HEK293 (cell line): ENCODE measurements at regions not wholly inside any gene's neighbourhood (a gene's known extent, or its start where the extent isn't known, plus 50 kb on each side); places are given as distances from the start of the nearest gene placed in this dataset.

Source experiments
- CTCF ChIA-PET: fragments of 350-600 bp; formaldehyde crosslinking; extraction: SDS; loops from one replicate; lab custom pipeline; 2021; ENCODE audit warnings: antibody characterized with exemption; lab: Yijun Ruan, JAX
- POLR2A ChIA-PET: fragments of 300-600 bp; formaldehyde crosslinking; extraction: SDS; loops from one replicate; lab custom pipeline; 2020; ENCODE audit warnings: antibody characterized with exemption, inconsistent platforms; lab: Yijun Ruan, JAX
- H3K27ac ChIP-seq: fragments of 200-500 bp; sonication (Bioruptor generic); 2 replicates; pipeline ENCODE4 v1.5.1; 2014; ENCODE audit warnings: low read depth, low read length, control low read depth, inconsistent platforms; ENCODE audit errors: extremely low read depth
- H3K36me3 ChIP-seq, 2 experiments: fragments of 200-500 bp in 1 of 2; sonication (Bioruptor generic) in 1 of 2; 1 replicate in 1 of 2; 2 replicates in 1 of 2; pipeline ENCODE4 v1.5.1; 2014 to 2017; ENCODE audit warnings: inconsistent platforms in 2 of 2, low read length in 2 of 2; ENCODE audit not compliant: control insufficient read depth in 2 of 2, insufficient read depth in 1 of 2
- H3K4me1 ChIP-seq: fragments of 200-500 bp; sonication (Bioruptor generic); 2 replicates; pipeline ENCODE4 v1.5.1; 2014; ENCODE audit warnings: mild to moderate bottlenecking, low read length, inconsistent platforms; ENCODE audit not compliant: control insufficient read depth, insufficient read depth
- H3K4me3 ChIP-seq: 2 replicates; pipeline ENCODE4 v1.5.1; 2011; ENCODE audit warnings: low read depth, mild to moderate bottlenecking, control low read depth, low read length, moderate library complexity
- H3K9me3 ChIP-seq: fragments of 200-500 bp; sonication (Bioruptor generic); 2 replicates; pipeline ENCODE4 v1.5.1; 2014; ENCODE audit warnings: low read depth, low read length, inconsistent platforms; ENCODE audit not compliant: control insufficient read depth, insufficient read depth
- ATF2 ChIP-seq: fragments of 450-650 bp; formaldehyde crosslinking; IDR thresholded peaks from 2 replicates; pipeline ENCODE4 v1.5.1; 2016; ENCODE audit warnings: missing biosample characterization, missing genetic modification characterization, low read depth
- BCL11A ChIP-seq: fragments of 450-650 bp; formaldehyde crosslinking; IDR thresholded peaks from 2 replicates; pipeline ENCODE4 v1.5.1; 2016; ENCODE audit warnings: low read depth, missing biosample characterization, missing genetic modification characterization
- FEZF1 ChIP-seq: fragments of 450-650 bp; formaldehyde crosslinking; IDR thresholded peaks from 2 replicates; pipeline ENCODE4 v1.5.1; 2016; ENCODE audit warnings: missing biosample characterization, missing genetic modification characterization
- OSR2 ChIP-seq: fragments of 450-650 bp; formaldehyde crosslinking; IDR thresholded peaks from 2 replicates; pipeline ENCODE4 v1.5.1; 2016; ENCODE audit warnings: missing biosample characterization, missing genetic modification characterization
- SETDB1 ChIP-seq: IDR thresholded peaks from one replicate; pipeline ENCODE4 v1.6.1; 2017; ENCODE audit warnings: mild to moderate bottlenecking, low read length, moderate library complexity, mixed read lengths; ENCODE audit not compliant: insufficient read length
- SP7 ChIP-seq: fragments of 450-650 bp; formaldehyde crosslinking; IDR thresholded peaks from 2 replicates; pipeline ENCODE4 v1.5.1; 2016; ENCODE audit warnings: missing biosample characterization, missing genetic modification characterization
- WT1 ChIP-seq: fragments of 450-650 bp; formaldehyde crosslinking; IDR thresholded peaks from 2 replicates; pipeline ENCODE4 v1.5.1; 2016; ENCODE audit warnings: missing biosample characterization, missing genetic modification characterization
- ZBTB1 ChIP-seq: fragments of 450-650 bp; formaldehyde crosslinking; IDR thresholded peaks from 2 replicates; pipeline ENCODE4 v1.5.1; 2016; ENCODE audit warnings: missing biosample characterization, missing genetic modification characterization
- ZBTB6 ChIP-seq: fragments of 450-650 bp; formaldehyde crosslinking; IDR thresholded peaks from 2 replicates; pipeline ENCODE4 v1.5.1; 2017; ENCODE audit warnings: missing biosample characterization, missing genetic modification characterization
- ZNF19 ChIP-seq: fragments of 450-650 bp; formaldehyde crosslinking; IDR thresholded peaks from 2 replicates; pipeline ENCODE4; 2016; ENCODE audit warnings: missing biosample characterization, missing genetic modification characterization, low read depth
- ZNF2 ChIP-seq: fragments of 450-650 bp; formaldehyde crosslinking; IDR thresholded peaks from 2 replicates; pipeline ENCODE4 v1.5.1; 2016; ENCODE audit warnings: missing biosample characterization, missing genetic modification characterization
- ZNF266 ChIP-seq: fragments of 450-650 bp; formaldehyde crosslinking; IDR thresholded peaks from 2 replicates; pipeline ENCODE4 v1.5.1; 2016; ENCODE audit warnings: missing biosample characterization, missing genetic modification characterization, low read depth
- ZNF335 ChIP-seq: fragments of 450-650 bp; formaldehyde crosslinking; conservative IDR thresholded peaks from 2 replicates; pipeline ENCODE4 v1.5.1; 2016; ENCODE audit warnings: missing biosample characterization, missing genetic modification characterization
- ZNF366 ChIP-seq: fragments of 450-650 bp; formaldehyde crosslinking; conservative IDR thresholded peaks from 2 replicates; pipeline ENCODE4 v1.5.1; 2016; ENCODE audit warnings: missing biosample characterization, missing genetic modification characterization
- ZNF501 ChIP-seq: fragments of 450-650 bp; formaldehyde crosslinking; IDR thresholded peaks from 2 replicates; pipeline ENCODE4 v1.5.1; 2016; ENCODE audit warnings: missing biosample characterization, missing genetic modification characterization
- ZNF548 ChIP-seq: fragments of 450-650 bp; formaldehyde crosslinking; IDR thresholded peaks from 2 replicates; pipeline ENCODE4 v1.5.1; 2016; ENCODE audit warnings: missing biosample characterization, missing genetic modification characterization
- ZNF571 ChIP-seq: fragments of 450-650 bp; formaldehyde crosslinking; IDR thresholded peaks from 2 replicates; pipeline ENCODE4 v1.5.0; 2017; ENCODE audit warnings: missing biosample characterization, missing genetic modification characterization
- ZNF629 ChIP-seq: fragments of 450-650 bp; formaldehyde crosslinking; IDR thresholded peaks from 2 replicates; pipeline ENCODE4 v1.5.1; 2017; ENCODE audit warnings: missing biosample characterization, missing genetic modification characterization
- ZNF658 ChIP-seq: fragments of 450-650 bp; formaldehyde crosslinking; IDR thresholded peaks from 2 replicates; pipeline ENCODE4; 2016; ENCODE audit warnings: missing biosample characterization, missing genetic modification characterization
- ZNF768 ChIP-seq: fragments of 450-650 bp; formaldehyde crosslinking; IDR thresholded peaks from 2 replicates; pipeline ENCODE4 v1.5.1; 2018; ENCODE audit warnings: missing biosample characterization, mild to moderate bottlenecking, missing genetic modification characterization
- ZNF777 ChIP-seq: fragments of 450-650 bp; formaldehyde crosslinking; IDR thresholded peaks from 2 replicates; pipeline ENCODE4 v1.5.1; 2017; ENCODE audit warnings: missing biosample characterization, missing genetic modification characterization, borderline replicate concordance
- ZSCAN30 ChIP-seq: fragments of 450-650 bp; IDR thresholded peaks from 2 replicates; pipeline ENCODE4 v1.5.1; 2018; ENCODE audit warnings: missing biosample characterization, mild to moderate bottlenecking, missing genetic modification characterization, moderate library complexity
- TF ChIP-seq, protein P1 (sequence below): fragments of 450-650 bp; formaldehyde crosslinking; IDR thresholded peaks from 2 replicates; pipeline ENCODE4 v1.5.1; 2016; ENCODE audit warnings: missing biosample characterization, missing genetic modification characterization
- TF ChIP-seq, protein P2 (sequence below): fragments of 450-650 bp; formaldehyde crosslinking; IDR thresholded peaks from 2 replicates; pipeline ENCODE4 v1.5.1; 2017; ENCODE audit warnings: missing biosample characterization, missing genetic modification characterization
- TF ChIP-seq, protein P3 (sequence below): fragments of 450-650 bp; formaldehyde crosslinking; IDR thresholded peaks from 2 replicates; pipeline ENCODE4 v1.5.1; 2016; ENCODE audit warnings: missing biosample characterization, missing genetic modification characterization
- TF ChIP-seq, protein P4 (sequence below): fragments of 450-650 bp; formaldehyde crosslinking; IDR thresholded peaks from 2 replicates; pipeline ENCODE4 v1.5.1; 2016; ENCODE audit warnings: missing biosample characterization, missing genetic modification characterization

- H3K9me3 ChIP-seq = no peaks in the 10 kb centered on the region
- no peak overlapping the region for H3K27ac ChIP-seq
- ChIA-PET POLR2A (no interaction called here), CTCF (interaction anchor here (0.7 to 4.8 kb wide), 8 partner anchors 12 to 552 kb away, joined by 3 to 44 read pairs (median 4); no protein-coding TSS in a partner anchor)
- no peaks in the 10 kb centered on the region for H3K4me1 ChIP-seq
- H3K36me3 ChIP-seq = no peaks in the 10 kb centered on the region
- TF ChIP-seq ZNF548 (tag by site-specific recombination) = no peak
- peak; percentile 40; the same call in 1 of the 2 replicates for TF ChIP-seq ZNF768 (tag by site-specific recombination)
- no peak overlapping the region for H3K4me3 ChIP-seq
These were observed 79.7 kb upstream of the KCNMA1 start for GRCh38 chr10:77717336-77717735.

GRCh38 chr10:77716458-77717317, 79.1 kb upstream of the KCNMA1 start:
- POLR2A ChIA-PET = no interaction called here
- TF ChIP-seq, protein P1, sequence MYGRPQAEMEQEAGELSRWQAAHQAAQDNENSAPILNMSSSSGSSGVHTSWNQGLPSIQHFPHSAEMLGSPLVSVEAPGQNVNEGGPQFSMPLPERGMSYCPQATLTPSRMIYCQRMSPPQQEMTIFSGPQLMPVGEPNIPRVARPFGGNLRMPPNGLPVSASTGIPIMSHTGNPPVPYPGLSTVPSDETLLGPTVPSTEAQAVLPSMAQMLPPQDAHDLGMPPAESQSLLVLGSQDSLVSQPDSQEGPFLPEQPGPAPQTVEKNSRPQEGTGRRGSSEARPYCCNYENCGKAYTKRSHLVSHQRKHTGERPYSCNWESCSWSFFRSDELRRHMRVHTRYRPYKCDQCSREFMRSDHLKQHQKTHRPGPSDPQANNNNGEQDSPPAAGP (tag by site-specific recombination) = no peak
- TF ChIP-seq FEZF1 (tag by site-specific recombination) (no peak), BCL11A (tag by site-specific recombination) (no peak), WT1 (tag by site-specific recombination) (peak; percentile 71; the same call in 1 of the 2 replicates), ZNF335 (tag by site-specific recombination) (peak; percentile 51), ZNF658 (tag by site-specific recombination) (no peak), ZBTB1 (tag by site-specific recombination) (no peak), ATF2 (0 out of 2 replicates have a peak, but pooled peaks have one; percentile 46), SP7 (0 out of 2 replicates have a peak, but pooled peaks have one; percentile 17), ZSCAN30 (tag by site-specific recombination) (no peak), ZNF366 (peak; percentile 11; the same call in 1 of the 2 replicates), ZBTB6 (tag by site-specific recombination) (no peak), ZNF571 (tag by site-specific recombination) (no peak), ZNF19 (tag by site-specific recombination) (no peak), ZNF629 (tag by site-specific recombination) (peak; percentile 51; the same call in 1 of the 2 replicates), SETDB1 (peak; percentile 20), ZNF501 (no peak), OSR2 (tag by site-specific recombination) (no peak), ZNF777 (tag by site-specific recombination) (no peak), ZNF266 (tag by site-specific recombination) (no peak), ZNF2 (tag by site-specific recombination) (no peak)
- TF ChIP-seq, protein P2, sequence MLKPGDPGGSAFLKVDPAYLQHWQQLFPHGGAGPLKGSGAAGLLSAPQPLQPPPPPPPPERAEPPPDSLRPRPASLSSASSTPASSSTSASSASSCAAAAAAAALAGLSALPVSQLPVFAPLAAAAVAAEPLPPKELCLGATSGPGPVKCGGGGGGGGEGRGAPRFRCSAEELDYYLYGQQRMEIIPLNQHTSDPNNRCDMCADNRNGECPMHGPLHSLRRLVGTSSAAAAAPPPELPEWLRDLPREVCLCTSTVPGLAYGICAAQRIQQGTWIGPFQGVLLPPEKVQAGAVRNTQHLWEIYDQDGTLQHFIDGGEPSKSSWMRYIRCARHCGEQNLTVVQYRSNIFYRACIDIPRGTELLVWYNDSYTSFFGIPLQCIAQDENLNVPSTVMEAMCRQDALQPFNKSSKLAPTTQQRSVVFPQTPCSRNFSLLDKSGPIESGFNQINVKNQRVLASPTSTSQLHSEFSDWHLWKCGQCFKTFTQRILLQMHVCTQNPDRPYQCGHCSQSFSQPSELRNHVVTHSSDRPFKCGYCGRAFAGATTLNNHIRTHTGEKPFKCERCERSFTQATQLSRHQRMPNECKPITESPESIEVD = no peak
- TF ChIP-seq, protein P3, sequence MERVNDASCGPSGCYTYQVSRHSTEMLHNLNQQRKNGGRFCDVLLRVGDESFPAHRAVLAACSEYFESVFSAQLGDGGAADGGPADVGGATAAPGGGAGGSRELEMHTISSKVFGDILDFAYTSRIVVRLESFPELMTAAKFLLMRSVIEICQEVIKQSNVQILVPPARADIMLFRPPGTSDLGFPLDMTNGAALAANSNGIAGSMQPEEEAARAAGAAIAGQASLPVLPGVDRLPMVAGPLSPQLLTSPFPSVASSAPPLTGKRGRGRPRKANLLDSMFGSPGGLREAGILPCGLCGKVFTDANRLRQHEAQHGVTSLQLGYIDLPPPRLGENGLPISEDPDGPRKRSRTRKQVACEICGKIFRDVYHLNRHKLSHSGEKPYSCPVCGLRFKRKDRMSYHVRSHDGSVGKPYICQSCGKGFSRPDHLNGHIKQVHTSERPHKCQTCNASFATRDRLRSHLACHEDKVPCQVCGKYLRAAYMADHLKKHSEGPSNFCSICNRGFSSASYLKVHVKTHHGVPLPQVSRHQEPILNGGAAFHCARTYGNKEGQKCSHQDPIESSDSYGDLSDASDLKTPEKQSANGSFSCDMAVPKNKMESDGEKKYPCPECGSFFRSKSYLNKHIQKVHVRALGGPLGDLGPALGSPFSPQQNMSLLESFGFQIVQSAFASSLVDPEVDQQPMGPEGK = no peak
- TF ChIP-seq, protein P4, sequence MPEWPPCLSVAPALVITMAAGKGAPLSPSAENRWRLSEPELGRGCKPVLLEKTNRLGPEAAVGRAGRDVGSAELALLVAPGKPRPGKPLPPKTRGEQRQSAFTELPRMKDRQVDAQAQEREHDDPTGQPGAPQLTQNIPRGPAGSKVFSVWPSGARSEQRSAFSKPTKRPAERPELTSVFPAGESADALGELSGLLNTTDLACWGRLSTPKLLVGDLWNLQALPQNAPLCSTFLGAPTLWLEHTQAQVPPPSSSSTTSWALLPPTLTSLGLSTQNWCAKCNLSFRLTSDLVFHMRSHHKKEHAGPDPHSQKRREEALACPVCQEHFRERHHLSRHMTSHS (tag by site-specific recombination) = no peak
- no peaks in the 10 kb centered on the region for H3K9me3 ChIP-seq
- H3K4me3 ChIP-seq = no peak overlapping the region
- no peak overlapping the region for H3K27ac ChIP-seq
- H3K36me3 ChIP-seq = no peaks in the 10 kb centered on the region
- CTCF ChIA-PET = interaction anchor here (0.5 to 4.8 kb wide), 14 partner anchors 13 to 552 kb away, joined by 3 to 44 read pairs (median 3); no protein-coding TSS in a partner anchor
- H3K4me1 ChIP-seq = no peaks in the 10 kb centered on the region
